ENCODE measurements at regions not wholly inside any gene's neighbourhood (a gene's known extent, or its start where the extent isn't known, plus 50 kb on each side); places are given as distances from the start of the nearest gene placed in this dataset.

DNA sequence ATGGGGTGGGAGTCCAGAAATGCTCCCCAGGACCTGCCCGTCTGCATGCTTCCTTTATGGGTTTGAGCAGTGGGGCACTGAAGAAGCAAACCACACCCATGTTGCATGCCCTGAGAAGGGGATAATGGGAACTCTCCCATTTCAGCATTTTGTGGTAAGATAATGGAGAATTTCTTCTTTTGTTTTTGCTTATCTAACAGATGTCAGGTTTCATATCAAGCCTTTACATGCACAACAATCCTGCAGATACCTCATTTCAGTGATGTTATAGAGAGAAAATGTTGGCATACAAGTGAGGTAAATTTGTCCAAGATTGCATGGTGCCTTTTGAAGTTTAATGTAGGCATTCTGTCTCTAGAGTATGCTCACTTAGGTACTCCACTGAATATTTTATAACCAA is 177.0 kb downstream of the ALX1 start:
- TF ChIP-seq, protein P1, sequence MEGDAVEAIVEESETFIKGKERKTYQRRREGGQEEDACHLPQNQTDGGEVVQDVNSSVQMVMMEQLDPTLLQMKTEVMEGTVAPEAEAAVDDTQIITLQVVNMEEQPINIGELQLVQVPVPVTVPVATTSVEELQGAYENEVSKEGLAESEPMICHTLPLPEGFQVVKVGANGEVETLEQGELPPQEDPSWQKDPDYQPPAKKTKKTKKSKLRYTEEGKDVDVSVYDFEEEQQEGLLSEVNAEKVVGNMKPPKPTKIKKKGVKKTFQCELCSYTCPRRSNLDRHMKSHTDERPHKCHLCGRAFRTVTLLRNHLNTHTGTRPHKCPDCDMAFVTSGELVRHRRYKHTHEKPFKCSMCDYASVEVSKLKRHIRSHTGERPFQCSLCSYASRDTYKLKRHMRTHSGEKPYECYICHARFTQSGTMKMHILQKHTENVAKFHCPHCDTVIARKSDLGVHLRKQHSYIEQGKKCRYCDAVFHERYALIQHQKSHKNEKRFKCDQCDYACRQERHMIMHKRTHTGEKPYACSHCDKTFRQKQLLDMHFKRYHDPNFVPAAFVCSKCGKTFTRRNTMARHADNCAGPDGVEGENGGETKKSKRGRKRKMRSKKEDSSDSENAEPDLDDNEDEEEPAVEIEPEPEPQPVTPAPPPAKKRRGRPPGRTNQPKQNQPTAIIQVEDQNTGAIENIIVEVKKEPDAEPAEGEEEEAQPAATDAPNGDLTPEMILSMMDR (conservative IDR thresholded peaks at IDR 0.05; ENCODE audit: low read length) = no peak
- TF ChIP-seq EZH2phosphoT487 (IDR thresholded peaks at IDR 0.05; ENCODE audit: borderline replicate concordance) = no peak

Measured in Loucy (cell line).